ENCODE measurements at regions not wholly inside any gene's neighbourhood (a gene's known extent, or its start where the extent isn't known, plus 50 kb on each side); places are given as distances from the start of the nearest gene placed in this dataset.
"Not testable (repeated sequence)": the region's sequence is repeated elsewhere in the genome, so short reads cannot be mapped to it uniquely, and the experiment has no call there.

GRCh38 chr5:118519466-118519865, 468.9 kb downstream of the DTWD2 start:
- TF ChIP-seq POLR2AphosphoS5 (IDR thresholded peaks at IDR 0.05) (no peak), POLR2A (IDR thresholded peaks at IDR 0.05) (no peak), CTCF (IDR thresholded peaks at IDR 0.05 in 8 of 11, conservative IDR thresholded peaks at IDR 0.05 in 3 of 11) (no peak)
- H3K4me1 ChIP-seq, result no peaks in the 10 kb centered on the region
- H3K36me3 ChIP-seq, result no peaks in the 10 kb centered on the region
- intact Hi-C loops (cut with DNase I; ENCODE audit: low total_unique reads), result no loop called here
- DNase-seq, result no peak
- no peak overlapping the region for H3K27ac ChIP-seq
- WGBS, 5 donors, result 71 to 97% (median 76%) methylated on average over 1 of the region's 1 CpG
- no peaks in the 10 kb centered on the region for H3K27me3 ChIP-seq (replicated peaks in 1 of 7)
- no peaks in the 10 kb centered on the region for H3K9me3 ChIP-seq
- no peak overlapping the region for H3K4me3 ChIP-seq

- intact Hi-C loops (cut with DNase I; ENCODE audit: low total_unique reads), result no loop called here
- H3K36me3 ChIP-seq, result no peaks in the 10 kb centered on the region
- no peak overlapping the region for H3K27ac ChIP-seq
- H3K4me3 ChIP-seq, result no peak overlapping the region
- no peaks in the 10 kb centered on the region for H3K9me3 ChIP-seq
- no peak for TF ChIP-seq CTCF (IDR thresholded peaks at IDR 0.05 in 8 of 11, conservative IDR thresholded peaks at IDR 0.05 in 3 of 11)
- TF ChIP-seq POLR2AphosphoS5 (IDR thresholded peaks at IDR 0.05), result no peak
- no peak for TF ChIP-seq POLR2A (IDR thresholded peaks at IDR 0.05)
- no peaks in the 10 kb centered on the region for H3K27me3 ChIP-seq (replicated peaks in 1 of 7)
- no peaks in the 10 kb centered on the region for H3K4me1 ChIP-seq
- DNase-seq, result no peak
- 88 to 93% (median 89%) methylated on average over 3 of the region's 3 CpGs for WGBS, 5 donors
Observed at GRCh38 chr5:118518720-118519119, 469.6 kb downstream of the DTWD2 start.

- no peaks in the 10 kb centered on the region for H3K36me3 ChIP-seq
- no peak overlapping the region for H3K27ac ChIP-seq
- TF ChIP-seq POLR2AphosphoS5 (IDR thresholded peaks at IDR 0.05) (no peak), CTCF (IDR thresholded peaks at IDR 0.05 in 8 of 11, conservative IDR thresholded peaks at IDR 0.05 in 3 of 11) (no peak), POLR2A (IDR thresholded peaks at IDR 0.05) (no peak)
- no peak for DNase-seq
- H3K4me3 ChIP-seq, result no peak overlapping the region
- WGBS, 5 donors, result 94 to 100% (median 98%) methylated on average over 1 of the region's 1 CpG
- H3K4me1 ChIP-seq, result no peaks in the 10 kb centered on the region
- intact Hi-C loops (cut with DNase I; ENCODE audit: low total_unique reads), result no loop called here
- H3K9me3 ChIP-seq, result no peaks in the 10 kb centered on the region
- H3K27me3 ChIP-seq (replicated peaks in 1 of 7), result no peaks in the 10 kb centered on the region
Observed at GRCh38 chr5:118511846-118512245, 476.5 kb downstream of the DTWD2 start.

- H3K9me3 ChIP-seq, result peaks cover 0 to 48% (median 29%) of the 10 kb centered on the region in 8 donors
- no peak overlapping the region for H3K27ac ChIP-seq
- no peak overlapping the region for H3K4me3 ChIP-seq
- no peak for TF ChIP-seq POLR2AphosphoS5 (IDR thresholded peaks at IDR 0.05)
- TF ChIP-seq POLR2A (IDR thresholded peaks at IDR 0.05), result no peak
- TF ChIP-seq CTCF (IDR thresholded peaks at IDR 0.05 in 8 of 11, conservative IDR thresholded peaks at IDR 0.05 in 3 of 11), result no peak
- DNase-seq, result peak; percentile 52
- H3K4me1 ChIP-seq, result no peaks in the 10 kb centered on the region
- intact Hi-C loops (cut with DNase I; ENCODE audit: low total_unique reads), result no loop called here
- no peaks in the 10 kb centered on the region for H3K27me3 ChIP-seq (replicated peaks in 1 of 7)
- H3K36me3 ChIP-seq, result no peaks in the 10 kb centered on the region
- 49 to 77% (median 60%) methylated on average over 4 of the region's 4 CpGs for WGBS, 5 donors
Observed at GRCh38 chr5:118506217-118506852, 482.0 kb downstream of the DTWD2 start.

- intact Hi-C loops (cut with DNase I; ENCODE audit: low total_unique reads); H3K27me3 ChIP-seq (replicated peaks in 1 of 7); H3K36me3 ChIP-seq; H3K4me1 ChIP-seq; H3K4me3 ChIP-seq; DNase-seq; H3K27ac ChIP-seq: not testable (repeated sequence)
- 77 to 94% (median 85%) methylated on average over 5 to 9 of the region's 9 CpGs for WGBS, 5 donors
- peaks cover 0 to 54% (median 29%) of the 10 kb centered on the region in 8 donors for H3K9me3 ChIP-seq
Observed at GRCh38 chr5:118502232-118502631, 486.1 kb downstream of the DTWD2 start.

Measured in spleen (tissue), 11 donors.